Breast epithelium (tissue), 4 donors: ENCODE measurements at regions not wholly inside any gene's neighbourhood (a gene's known extent, or its start where the extent isn't known, plus 50 kb on each side); places are given as distances from the start of the nearest gene placed in this dataset.

Source experiments
- DNase-seq, 2 donors: peaks; one replicate each; pipeline ENCODE4 v3.0.0-alpha.2; 2019; ENCODE audit warnings: low spot score in 2 of 2
- H3K27ac ChIP-seq, 2 donors: fragments of 200-600 bp; sonication (generic) in 1 of 2; one replicate each; pipeline ENCODE4 v1.5.1; 2016 to 2019; ENCODE audit warnings: mild to moderate bottlenecking in 1 of 2
- H3K27me3 ChIP-seq, 2 donors: fragments of 200-600 bp; sonication (generic) in 1 of 2; one replicate each; pipeline versions ENCODE4 v1.5.1 to v1.6.0; 2017 to 2019; ENCODE audit warnings: control low read depth in 1 of 2, mild to moderate bottlenecking in 1 of 2
- H3K36me3 ChIP-seq: fragments of 200-600 bp; one replicate; pipeline ENCODE4 v1.5.1; 2019
- H3K4me1 ChIP-seq, 2 donors: fragments of 200-600 bp; sonication (generic); one replicate each; pipeline ENCODE4 v1.5.1; 2016 to 2019; ENCODE audit warnings: control low read depth in 1 of 2
- H3K4me3 ChIP-seq, 3 donors: fragments of 200-600 bp; sonication (generic); 1 replicate in 2 of 3; 2 replicates in 1 of 3; pipeline ENCODE4 v1.5.1; 2016 to 2019; ENCODE audit warnings: mild to moderate bottlenecking in 3 of 3, moderate library complexity in 2 of 3
- H3K9me3 ChIP-seq, 2 donors: fragments of 200-600 bp; sonication (generic) in 1 of 2; one replicate each; pipeline ENCODE4 v1.5.1; 2016 to 2019; ENCODE audit warnings: control low read depth in 1 of 2
- CTCF ChIP-seq, 3 donors: fragments of 450-650 bp; IDR thresholded peaks; one replicate each; pipeline ENCODE4 v1.5.1; 2016 to 2017; ENCODE audit warnings: antibody characterized with exemption in 3 of 3, mild to moderate bottlenecking in 3 of 3, moderate library complexity in 3 of 3
- POLR2A ChIP-seq: fragments of 450-650 bp; IDR thresholded peaks from one replicate; pipeline ENCODE4 v1.6.1; 2016; ENCODE audit warnings: antibody characterized with exemption, mild to moderate bottlenecking, moderate library complexity
- POLR2AphosphoS5 ChIP-seq, 3 donors: sonication (generic); formaldehyde crosslinking; IDR thresholded peaks; one replicate each; pipeline ENCODE4 v1.6.1; 2017; ENCODE audit warnings: antibody characterized with exemption in 3 of 3
- intact Hi-C: fragments of 100-400 bp; cut with DNase I; formaldehyde crosslinking; loops from one replicate; pipeline ENCODE4 v1.15.1; 2023; ENCODE audit warnings: low total_unique reads

- H3K9me3 ChIP-seq = no peaks in the 10 kb centered on the region
- intact Hi-C loops = no loop called here
- no peak for TF ChIP-seq CTCF (IDR thresholded peaks at IDR 0.05)
- TF ChIP-seq POLR2AphosphoS5 (IDR thresholded peaks at IDR 0.05) = no peak
- TF ChIP-seq POLR2A = no peak
- no peak for DNase-seq
- H3K36me3 ChIP-seq = no peaks in the 10 kb centered on the region
- H3K4me1 ChIP-seq = no peaks in the 10 kb centered on the region
- no peak overlapping the region for H3K27ac ChIP-seq
- no peaks in the 10 kb centered on the region for H3K27me3 ChIP-seq
- no peak overlapping the region for H3K4me3 ChIP-seq
These were observed 121.8 kb downstream of the RASSF9 start for GRCh38 chr12:85714425-85714824.

- Histone ChIP-seq H3K36me3 (no peaks in the 10 kb centered on the region), H3K27me3 (no peaks in the 10 kb centered on the region), H3K27ac (no peak overlapping the region), H3K9me3 (no peaks in the 10 kb centered on the region), H3K4me1 (no peaks in the 10 kb centered on the region), H3K4me3 (no peak overlapping the region)
- TF ChIP-seq POLR2A = no peak
- no peak for TF ChIP-seq CTCF (IDR thresholded peaks at IDR 0.05)
- TF ChIP-seq POLR2AphosphoS5 (IDR thresholded peaks at IDR 0.05) = no peak
- DNase-seq = no peak
- intact Hi-C loops = no loop called here
These were observed 115.7 kb downstream of the RASSF9 start for GRCh38 chr12:85720308-85721033.

- intact Hi-C loops = no loop called here
- Histone ChIP-seq H3K27me3 (no peaks in the 10 kb centered on the region), H3K27ac (no peak overlapping the region), H3K9me3 (no peaks in the 10 kb centered on the region), H3K36me3 (no peaks in the 10 kb centered on the region), H3K4me3 (no peak overlapping the region), H3K4me1 (no peaks in the 10 kb centered on the region)
- DNase-seq = no peak
- TF ChIP-seq CTCF (IDR thresholded peaks at IDR 0.05) (no peak), POLR2AphosphoS5 (IDR thresholded peaks at IDR 0.05) (no peak), POLR2A (no peak)
These were observed 110.2 kb downstream of the RASSF9 start for GRCh38 chr12:85725991-85726390.

- intact Hi-C loops = no loop called here
- no peak for DNase-seq
- no peak overlapping the region for H3K4me3 ChIP-seq
- H3K27me3 ChIP-seq = no peaks in the 10 kb centered on the region
- no peaks in the 10 kb centered on the region for H3K36me3 ChIP-seq
- no peaks in the 10 kb centered on the region for H3K9me3 ChIP-seq
- H3K27ac ChIP-seq = no peak overlapping the region
- TF ChIP-seq POLR2AphosphoS5 (IDR thresholded peaks at IDR 0.05) = no peak
- no peak for TF ChIP-seq CTCF (IDR thresholded peaks at IDR 0.05)
- TF ChIP-seq POLR2A = no peak
- H3K4me1 ChIP-seq = no peaks in the 10 kb centered on the region
These were observed 102.9 kb downstream of the RASSF9 start for GRCh38 chr12:85733221-85733840.

- Histone ChIP-seq H3K36me3 (no peaks in the 10 kb centered on the region), H3K4me1 (no peaks in the 10 kb centered on the region), H3K27me3 (no peaks in the 10 kb centered on the region), H3K4me3 (no peak overlapping the region), H3K27ac (no peak overlapping the region), H3K9me3 (no peaks in the 10 kb centered on the region)
- no peak for TF ChIP-seq CTCF (IDR thresholded peaks at IDR 0.05)
- TF ChIP-seq POLR2AphosphoS5 (IDR thresholded peaks at IDR 0.05) = no peak
- no peak for TF ChIP-seq POLR2A
- intact Hi-C loops = no loop called here
- DNase-seq = no peak
These were observed 102.2 kb downstream of the RASSF9 start for GRCh38 chr12:85733984-85734383.
